HT-29 (cell line): ENCODE measurements at regions not wholly inside any gene's neighbourhood (a gene's known extent, or its start where the extent isn't known, plus 50 kb on each side); places are given as distances from the start of the nearest gene placed in this dataset.

Experiments
- DNase-seq: peaks from one replicate; pipeline ENCODE4 v3.0.0-alpha.2; 2015; ENCODE audit warnings: low spot score

DNA sequence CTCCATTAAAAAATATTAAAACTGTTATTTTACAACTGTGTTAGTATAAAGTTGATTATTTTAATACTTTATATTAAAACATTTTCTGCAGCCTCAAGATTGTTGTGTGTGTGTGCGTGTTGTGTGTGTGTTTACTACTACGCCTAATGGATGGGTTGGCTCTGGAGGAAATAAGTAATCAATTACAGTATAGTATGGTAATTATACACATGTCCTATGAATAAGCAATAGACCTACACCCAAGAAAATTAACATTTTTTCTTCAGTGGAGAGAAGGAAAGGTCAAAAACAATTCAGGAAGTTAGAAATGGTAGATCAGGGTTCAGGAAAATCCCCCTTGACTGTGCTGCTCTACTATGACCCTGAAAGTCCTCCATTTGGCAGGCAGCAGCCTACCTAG lies 65.7 kb upstream of the DYRK2 start:
- no peak for DNase-seq

DNA sequence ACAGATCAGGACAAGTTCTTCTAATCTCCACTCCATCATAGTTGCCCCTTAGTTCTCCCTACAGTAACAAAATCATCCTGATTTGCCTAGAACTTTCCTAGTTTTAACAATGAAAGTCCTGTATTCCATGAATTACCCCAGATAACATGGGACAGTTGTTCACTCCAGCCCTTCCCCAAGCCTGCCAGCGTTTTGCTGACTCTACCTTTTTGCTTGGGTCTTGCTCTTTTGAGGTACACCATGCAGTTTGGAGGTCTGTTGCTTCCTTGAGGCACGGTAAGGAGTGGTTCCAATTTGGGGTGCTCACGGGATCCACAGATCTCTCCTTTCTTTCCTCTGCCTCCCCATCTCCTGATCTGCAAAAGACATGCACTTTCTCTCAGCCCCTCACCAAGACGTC lies 61.6 kb upstream of the DYRK2 start:
- DNase-seq = no peak

GRCh38 chr12:67589078-67589477 lies 59.5 kb upstream of the DYRK2 start:
- no peak for DNase-seq

DNA sequence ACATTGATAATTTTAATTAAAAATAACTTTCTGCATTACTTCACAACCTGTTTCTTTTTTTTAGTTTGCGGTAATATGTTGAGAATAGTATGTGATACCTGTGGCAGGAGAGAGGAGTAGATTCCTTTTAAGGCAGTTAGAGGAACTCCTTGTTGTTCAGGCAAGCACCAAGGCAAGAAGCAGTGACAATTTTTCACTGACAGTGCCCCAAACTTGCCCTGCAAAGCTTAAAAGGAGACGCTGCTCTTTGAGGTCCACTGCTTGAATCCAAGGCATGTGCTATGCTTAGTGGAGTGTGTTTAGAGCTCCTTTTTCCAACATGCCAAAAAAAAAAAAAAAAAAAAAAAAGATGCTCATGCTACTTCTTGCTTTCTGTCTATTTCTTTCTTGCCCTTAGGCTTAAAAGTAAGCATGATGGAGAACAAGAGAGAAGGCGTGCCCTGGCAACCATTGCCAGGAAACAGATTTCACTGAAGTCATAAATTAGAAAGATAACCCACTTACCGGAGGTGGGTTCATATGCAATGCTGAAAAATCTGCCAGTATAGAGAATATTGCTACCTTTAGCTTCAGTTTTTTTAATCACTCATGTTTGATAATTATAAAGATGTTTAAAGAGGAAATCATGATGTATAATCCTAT lies 58.3 kb upstream of the DYRK2 start:
- DNase-seq = no peak

GRCh38 chr12:67592228-67593011 lies 56.1 kb upstream of the DYRK2 start:
- DNase-seq = no peak

GRCh38 chr12:67593041-67593440 lies 55.5 kb upstream of the DYRK2 start:
- DNase-seq = peak; percentile 99

DNA sequence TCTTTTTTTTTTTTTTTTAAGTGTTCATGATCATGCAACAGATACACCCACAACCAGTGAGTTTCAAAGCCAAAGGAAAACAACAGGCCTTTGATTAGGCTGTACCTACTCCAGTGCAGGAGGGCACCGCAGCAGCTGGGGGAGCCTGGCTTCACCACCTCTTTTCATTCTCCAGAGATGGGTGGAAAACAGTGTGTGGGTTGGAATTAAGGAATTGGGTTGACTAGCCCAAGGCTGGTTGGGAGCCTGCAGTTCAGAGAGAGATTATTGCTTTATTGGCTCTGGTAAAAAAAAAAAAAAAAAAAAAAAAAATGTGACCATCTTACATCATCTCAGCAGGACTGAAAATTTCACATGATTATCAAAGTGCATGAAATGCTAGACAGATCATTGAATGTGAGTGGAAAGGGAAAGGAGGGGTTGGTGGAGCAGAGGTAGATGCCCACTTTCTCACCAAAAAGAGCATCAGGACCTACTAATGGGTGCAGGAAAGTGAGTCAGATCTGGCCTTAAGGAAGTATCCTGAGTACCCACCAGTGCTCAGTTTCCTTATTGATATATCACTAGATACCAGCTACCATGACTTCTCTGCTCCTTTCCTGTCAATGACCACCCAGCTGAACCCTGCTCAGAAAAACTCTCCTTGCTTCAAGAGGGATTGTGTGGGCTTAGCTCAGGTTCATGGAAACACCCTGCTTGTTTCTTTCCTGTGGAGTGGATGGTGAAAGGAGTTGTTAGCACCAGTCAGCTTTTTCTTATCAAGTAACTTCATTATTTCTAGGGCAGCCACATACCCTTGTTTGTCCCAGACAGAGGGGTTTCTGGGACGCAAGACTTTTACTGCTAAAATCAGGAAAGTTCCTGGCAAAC lies 54.8 kb upstream of the DYRK2 start:
- DNase-seq = peak; percentile 14

DNA sequence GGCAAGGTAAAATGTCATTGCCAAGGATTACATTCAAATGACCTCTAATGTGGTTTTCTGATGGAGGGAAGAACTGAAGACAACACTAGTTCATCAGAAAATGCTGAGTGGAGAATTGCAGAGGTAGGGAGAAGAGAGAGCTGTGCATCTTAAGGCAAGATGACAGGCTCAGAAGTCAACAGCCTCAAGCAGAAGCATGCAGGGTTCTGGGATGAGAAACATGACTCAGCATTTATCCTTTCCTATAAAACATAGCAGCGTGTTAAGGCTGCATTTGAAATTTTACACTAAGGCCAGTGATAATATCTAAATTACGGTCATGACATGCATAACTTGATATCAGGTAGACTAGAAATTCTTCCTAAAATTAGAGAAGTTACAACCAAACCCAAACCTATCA lies 53.7 kb upstream of the DYRK2 start:
- no peak for DNase-seq

- DNase-seq = no peak
Measured at GRCh38 chr12:67595365-67595764, 53.2 kb upstream of the DYRK2 start.

DNA sequence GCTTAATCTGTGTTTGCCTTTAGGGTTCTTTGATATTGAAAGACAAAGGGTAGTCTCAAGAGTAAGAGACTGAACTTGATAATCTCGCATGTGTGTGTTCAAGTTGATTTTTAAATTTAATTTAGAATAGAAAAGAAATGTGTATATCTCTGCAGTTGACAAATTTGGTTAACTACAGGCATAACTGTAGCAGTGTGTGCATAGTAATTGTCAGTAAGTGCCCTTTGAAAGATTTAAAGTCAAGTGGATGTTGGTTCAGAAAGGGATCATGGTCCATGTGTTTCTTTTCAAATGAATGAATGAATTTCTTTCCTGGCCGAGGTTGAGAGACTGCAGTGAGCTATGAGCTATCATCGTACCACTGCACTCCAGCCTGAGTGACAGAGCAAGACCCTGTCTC lies 49.9 kb upstream of the DYRK2 start:
- no peak for DNase-seq
